ENCODE measurements at regions not wholly inside any gene's neighbourhood (a gene's known extent, or its start where the extent isn't known, plus 50 kb on each side); places are given as distances from the start of the nearest gene placed in this dataset.

- no peaks in the 10 kb centered on the region for H3K79me2 ChIP-seq (replicated peaks; ENCODE audit: insufficient read depth)
- no peaks in the 10 kb centered on the region for H3F3A ChIP-seq (replicated peaks; ENCODE audit: low read depth)
- no peaks in the 10 kb centered on the region for H3K9me2 ChIP-seq (ENCODE audit: insufficient read depth)
- H4K20me1 ChIP-seq (replicated peaks; ENCODE audit: insufficient read depth) = no peaks in the 10 kb centered on the region
- no peaks in the 10 kb centered on the region for H3K27me3 ChIP-seq (ENCODE audit: insufficient read depth)
- H3K27ac ChIP-seq (ENCODE audit: low read depth) = no peak overlapping the region
- H3K4me1 ChIP-seq (ENCODE audit: insufficient read depth) = no peaks in the 10 kb centered on the region
- Mint-ChIP-seq H3K27me3 (ENCODE audit: insufficient read depth, low read depth, poor library complexity) (peaks cover 5% of the 10 kb centered on the region), H3K36me3 (ENCODE audit: low read depth) (no peaks in the 10 kb centered on the region), H3K4me3 (no peak overlapping the region), H3K4me1 (no peaks in the 10 kb centered on the region), H3K9me3 (no peaks in the 10 kb centered on the region), H3K27ac (no peak overlapping the region)
- H2AFZ ChIP-seq = 0 out of 2 replicates have a peak overlapping the region, but pooled peaks have one; percentile 38
- H3K4me2 ChIP-seq = no peak overlapping the region
- no peak for DNase-seq (ENCODE audit: low spot score)
- H3K36me3 ChIP-seq (ENCODE audit: insufficient read depth) = no peaks in the 10 kb centered on the region
- TF ChIP-seq, protein P1, sequence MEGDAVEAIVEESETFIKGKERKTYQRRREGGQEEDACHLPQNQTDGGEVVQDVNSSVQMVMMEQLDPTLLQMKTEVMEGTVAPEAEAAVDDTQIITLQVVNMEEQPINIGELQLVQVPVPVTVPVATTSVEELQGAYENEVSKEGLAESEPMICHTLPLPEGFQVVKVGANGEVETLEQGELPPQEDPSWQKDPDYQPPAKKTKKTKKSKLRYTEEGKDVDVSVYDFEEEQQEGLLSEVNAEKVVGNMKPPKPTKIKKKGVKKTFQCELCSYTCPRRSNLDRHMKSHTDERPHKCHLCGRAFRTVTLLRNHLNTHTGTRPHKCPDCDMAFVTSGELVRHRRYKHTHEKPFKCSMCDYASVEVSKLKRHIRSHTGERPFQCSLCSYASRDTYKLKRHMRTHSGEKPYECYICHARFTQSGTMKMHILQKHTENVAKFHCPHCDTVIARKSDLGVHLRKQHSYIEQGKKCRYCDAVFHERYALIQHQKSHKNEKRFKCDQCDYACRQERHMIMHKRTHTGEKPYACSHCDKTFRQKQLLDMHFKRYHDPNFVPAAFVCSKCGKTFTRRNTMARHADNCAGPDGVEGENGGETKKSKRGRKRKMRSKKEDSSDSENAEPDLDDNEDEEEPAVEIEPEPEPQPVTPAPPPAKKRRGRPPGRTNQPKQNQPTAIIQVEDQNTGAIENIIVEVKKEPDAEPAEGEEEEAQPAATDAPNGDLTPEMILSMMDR (conservative IDR thresholded peaks at IDR 0.05; ENCODE audit: low read depth in 2 of 2) = no peak
- no peak for TF ChIP-seq ZNF331 (CRISPR knock-in tag; IDR thresholded peaks at IDR 0.05; ENCODE audit: low read depth)
- TF ChIP-seq JUNB (IDR thresholded peaks at IDR 0.05; ENCODE audit: unreplicated experiment) = no peak
- no peak for TF ChIP-seq CREB1 (CRISPR knock-in tag; IDR thresholded peaks at IDR 0.05; ENCODE audit: low read depth)
- no peak for TF ChIP-seq EZH2phosphoT487 (IDR thresholded peaks at IDR 0.05; ENCODE audit: unreplicated experiment)
- no peak for TF ChIP-seq ETS1 (IDR thresholded peaks at IDR 0.05)
- TF ChIP-seq NANOG (IDR thresholded peaks at IDR 0.05; ENCODE audit: borderline replicate concordance) = no peak
- no peak for TF ChIP-seq EZH2 (IDR thresholded peaks at IDR 0.05; ENCODE audit: low read depth, unreplicated experiment)
- no peak for TF ChIP-seq POLR2AphosphoS5 (IDR thresholded peaks at IDR 0.05; ENCODE audit: low read depth)
- no peak for TF ChIP-seq STAT1 (IDR thresholded peaks at IDR 0.05; ENCODE audit: unreplicated experiment)
- TF ChIP-seq, protein P2, sequence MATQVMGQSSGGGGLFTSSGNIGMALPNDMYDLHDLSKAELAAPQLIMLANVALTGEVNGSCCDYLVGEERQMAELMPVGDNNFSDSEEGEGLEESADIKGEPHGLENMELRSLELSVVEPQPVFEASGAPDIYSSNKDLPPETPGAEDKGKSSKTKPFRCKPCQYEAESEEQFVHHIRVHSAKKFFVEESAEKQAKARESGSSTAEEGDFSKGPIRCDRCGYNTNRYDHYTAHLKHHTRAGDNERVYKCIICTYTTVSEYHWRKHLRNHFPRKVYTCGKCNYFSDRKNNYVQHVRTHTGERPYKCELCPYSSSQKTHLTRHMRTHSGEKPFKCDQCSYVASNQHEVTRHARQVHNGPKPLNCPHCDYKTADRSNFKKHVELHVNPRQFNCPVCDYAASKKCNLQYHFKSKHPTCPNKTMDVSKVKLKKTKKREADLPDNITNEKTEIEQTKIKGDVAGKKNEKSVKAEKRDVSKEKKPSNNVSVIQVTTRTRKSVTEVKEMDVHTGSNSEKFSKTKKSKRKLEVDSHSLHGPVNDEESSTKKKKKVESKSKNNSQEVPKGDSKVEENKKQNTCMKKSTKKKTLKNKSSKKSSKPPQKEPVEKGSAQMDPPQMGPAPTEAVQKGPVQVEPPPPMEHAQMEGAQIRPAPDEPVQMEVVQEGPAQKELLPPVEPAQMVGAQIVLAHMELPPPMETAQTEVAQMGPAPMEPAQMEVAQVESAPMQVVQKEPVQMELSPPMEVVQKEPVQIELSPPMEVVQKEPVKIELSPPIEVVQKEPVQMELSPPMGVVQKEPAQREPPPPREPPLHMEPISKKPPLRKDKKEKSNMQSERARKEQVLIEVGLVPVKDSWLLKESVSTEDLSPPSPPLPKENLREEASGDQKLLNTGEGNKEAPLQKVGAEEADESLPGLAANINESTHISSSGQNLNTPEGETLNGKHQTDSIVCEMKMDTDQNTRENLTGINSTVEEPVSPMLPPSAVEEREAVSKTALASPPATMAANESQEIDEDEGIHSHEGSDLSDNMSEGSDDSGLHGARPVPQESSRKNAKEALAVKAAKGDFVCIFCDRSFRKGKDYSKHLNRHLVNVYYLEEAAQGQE (IDR thresholded peaks at IDR 0.05; ENCODE audit: unreplicated experiment) = no peak
- TF ChIP-seq, protein P3, sequence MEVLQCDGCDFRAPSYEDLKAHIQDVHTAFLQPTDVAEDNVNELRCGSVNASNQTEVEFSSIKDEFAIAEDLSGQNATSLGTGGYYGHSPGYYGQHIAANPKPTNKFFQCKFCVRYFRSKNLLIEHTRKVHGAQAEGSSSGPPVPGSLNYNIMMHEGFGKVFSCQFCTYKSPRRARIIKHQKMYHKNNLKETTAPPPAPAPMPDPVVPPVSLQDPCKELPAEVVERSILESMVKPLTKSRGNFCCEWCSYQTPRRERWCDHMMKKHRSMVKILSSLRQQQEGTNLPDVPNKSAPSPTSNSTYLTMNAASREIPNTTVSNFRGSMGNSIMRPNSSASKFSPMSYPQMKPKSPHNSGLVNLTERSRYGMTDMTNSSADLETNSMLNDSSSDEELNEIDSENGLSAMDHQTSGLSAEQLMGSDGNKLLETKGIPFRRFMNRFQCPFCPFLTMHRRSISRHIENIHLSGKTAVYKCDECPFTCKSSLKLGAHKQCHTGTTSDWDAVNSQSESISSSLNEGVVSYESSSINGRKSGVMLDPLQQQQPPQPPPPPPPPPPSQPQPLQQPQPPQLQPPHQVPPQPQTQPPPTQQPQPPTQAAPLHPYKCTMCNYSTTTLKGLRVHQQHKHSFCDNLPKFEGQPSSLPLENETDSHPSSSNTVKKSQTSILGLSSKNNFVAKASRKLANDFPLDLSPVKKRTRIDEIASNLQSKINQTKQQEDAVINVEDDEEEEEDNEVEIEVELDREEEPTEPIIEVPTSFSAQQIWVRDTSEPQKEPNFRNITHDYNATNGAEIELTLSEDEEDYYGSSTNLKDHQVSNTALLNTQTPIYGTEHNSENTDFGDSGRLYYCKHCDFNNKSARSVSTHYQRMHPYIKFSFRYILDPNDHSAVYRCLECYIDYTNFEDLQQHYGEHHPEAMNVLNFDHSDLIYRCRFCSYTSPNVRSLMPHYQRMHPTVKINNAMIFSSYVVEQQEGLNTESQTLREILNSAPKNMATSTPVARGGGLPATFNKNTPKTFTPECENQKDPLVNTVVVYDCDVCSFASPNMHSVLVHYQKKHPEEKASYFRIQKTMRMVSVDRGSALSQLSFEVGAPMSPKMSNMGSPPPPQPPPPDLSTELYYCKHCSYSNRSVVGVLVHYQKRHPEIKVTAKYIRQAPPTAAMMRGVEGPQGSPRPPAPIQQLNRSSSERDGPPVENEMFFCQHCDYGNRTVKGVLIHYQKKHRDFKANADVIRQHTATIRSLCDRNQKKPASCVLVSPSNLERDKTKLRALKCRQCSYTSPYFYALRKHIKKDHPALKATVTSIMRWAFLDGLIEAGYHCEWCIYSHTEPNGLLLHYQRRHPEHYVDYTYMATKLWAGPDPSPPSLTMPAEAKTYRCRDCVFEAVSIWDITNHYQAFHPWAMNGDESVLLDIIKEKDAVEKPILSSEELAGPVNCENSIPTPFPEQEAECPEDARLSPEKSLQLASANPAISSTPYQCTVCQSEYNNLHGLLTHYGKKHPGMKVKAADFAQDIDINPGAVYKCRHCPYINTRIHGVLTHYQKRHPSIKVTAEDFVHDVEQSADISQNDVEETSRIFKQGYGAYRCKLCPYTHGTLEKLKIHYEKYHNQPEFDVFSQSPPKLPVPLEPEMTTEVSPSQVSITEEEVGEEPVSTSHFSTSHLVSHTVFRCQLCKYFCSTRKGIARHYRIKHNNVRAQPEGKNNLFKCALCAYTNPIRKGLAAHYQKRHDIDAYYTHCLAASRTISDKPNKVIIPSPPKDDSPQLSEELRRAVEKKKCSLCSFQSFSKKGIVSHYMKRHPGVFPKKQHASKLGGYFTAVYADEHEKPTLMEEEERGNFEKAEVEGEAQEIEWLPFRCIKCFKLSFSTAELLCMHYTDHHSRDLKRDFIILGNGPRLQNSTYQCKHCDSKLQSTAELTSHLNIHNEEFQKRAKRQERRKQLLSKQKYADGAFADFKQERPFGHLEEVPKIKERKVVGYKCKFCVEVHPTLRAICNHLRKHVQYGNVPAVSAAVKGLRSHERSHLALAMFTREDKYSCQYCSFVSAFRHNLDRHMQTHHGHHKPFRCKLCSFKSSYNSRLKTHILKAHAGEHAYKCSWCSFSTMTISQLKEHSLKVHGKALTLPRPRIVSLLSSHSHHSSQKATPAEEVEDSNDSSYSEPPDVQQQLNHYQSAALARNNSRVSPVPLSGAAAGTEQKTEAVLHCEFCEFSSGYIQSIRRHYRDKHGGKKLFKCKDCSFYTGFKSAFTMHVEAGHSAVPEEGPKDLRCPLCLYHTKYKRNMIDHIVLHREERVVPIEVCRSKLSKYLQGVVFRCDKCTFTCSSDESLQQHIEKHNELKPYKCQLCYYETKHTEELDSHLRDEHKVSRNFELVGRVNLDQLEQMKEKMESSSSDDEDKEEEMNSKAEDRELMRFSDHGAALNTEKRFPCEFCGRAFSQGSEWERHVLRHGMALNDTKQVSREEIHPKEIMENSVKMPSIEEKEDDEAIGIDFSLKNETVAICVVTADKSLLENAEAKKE (CRISPR knock-in tag; IDR thresholded peaks at IDR 0.05) = no peak
- TF ChIP-seq ZNF114 (CRISPR knock-in tag; IDR thresholded peaks at IDR 0.05) = no peak
- ATAC-seq = no peak
- H3K4me3 ChIP-seq = no peak overlapping the region
Observed at GRCh38 chr12:47349137-47350061, 269.6 kb upstream of the AMIGO2 start.

Data from GM23338 (cell line).